ENCODE measurements at regions not wholly inside any gene's neighbourhood (a gene's known extent, or its start where the extent isn't known, plus 50 kb on each side); places are given as distances from the start of the nearest gene placed in this dataset.
A peak's percentile ranks its signal among the peaks of the same experiment; 100 is the strongest.
"Not testable (repeated sequence)": the region's sequence is repeated elsewhere in the genome, so short reads cannot be mapped to it uniquely, and the experiment has no call there.

DNA sequence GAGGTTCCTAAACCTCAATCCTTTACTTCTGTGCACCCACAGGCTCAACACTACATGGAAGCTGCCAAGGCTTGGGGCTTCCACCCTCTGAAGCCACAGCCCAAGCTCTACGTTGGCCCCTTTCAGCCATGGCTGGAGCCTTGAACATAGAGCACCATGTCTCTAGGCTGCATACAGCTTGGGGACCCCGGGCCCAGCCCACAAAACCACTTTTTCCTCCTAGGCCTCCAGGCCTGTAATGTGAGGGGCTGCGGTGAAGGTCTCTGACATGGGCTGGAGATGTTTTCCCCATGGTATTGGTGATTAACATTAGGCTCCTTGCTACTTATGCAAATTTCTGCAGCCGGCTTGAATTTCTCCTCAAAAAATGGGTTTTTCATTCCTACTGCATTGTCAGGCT lies 179.4 kb upstream of the C21orf91 start:
- POLR2A ChIA-PET; H3K36me3 ChIP-seq (ENCODE audit: control insufficient read depth in 2 of 2, insufficient read depth in 1 of 2, low read length in 2 of 2); H3K4me1 ChIP-seq (ENCODE audit: control insufficient read depth, insufficient read depth, low read length); H3K9me3 ChIP-seq (ENCODE audit: control insufficient read depth, insufficient read depth, low read depth, low read length); CTCF ChIA-PET; H3K27ac ChIP-seq (ENCODE audit: extremely low read depth, low read depth, low read length); H3K4me3 ChIP-seq (ENCODE audit: low read depth, low read length): not testable (repeated sequence)
- peak; percentile 55 for TF ChIP-seq ZNF585B (tag by site-specific recombination; IDR thresholded peaks at IDR 0.05)

DNA sequence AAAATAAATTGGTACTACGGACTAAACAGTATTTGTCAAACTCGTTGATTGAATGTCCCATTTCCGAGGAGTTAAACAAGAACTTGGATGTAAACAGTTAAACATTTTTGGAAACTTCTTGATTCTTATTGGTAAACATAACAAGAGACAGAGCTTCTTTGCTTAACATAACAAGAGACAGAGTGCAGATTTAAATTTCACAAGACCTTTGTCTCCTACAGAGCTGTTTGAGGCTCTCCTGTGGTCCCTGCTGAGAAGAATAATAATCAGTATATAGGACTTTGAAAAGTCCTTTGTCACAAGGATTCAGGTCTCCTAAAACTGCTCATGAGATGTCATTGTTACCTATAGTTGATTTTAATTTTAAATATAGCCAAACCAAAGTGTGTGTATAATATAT lies 170.6 kb upstream of the C21orf91 start:
- Histone ChIP-seq H3K27ac (ENCODE audit: extremely low read depth, low read depth, low read length) (no peak overlapping the region), H3K4me1 (ENCODE audit: control insufficient read depth, insufficient read depth, low read length) (no peaks in the 10 kb centered on the region), H3K4me3 (ENCODE audit: low read depth, low read length) (no peak overlapping the region), H3K9me3 (ENCODE audit: control insufficient read depth, insufficient read depth, low read depth, low read length) (no peaks in the 10 kb centered on the region), H3K36me3 (ENCODE audit: control insufficient read depth in 2 of 2, insufficient read depth in 1 of 2, low read length in 2 of 2) (no peaks in the 10 kb centered on the region)
- ChIA-PET CTCF (interaction anchor here (0.5 to 1.1 kb wide), 2 partner anchors 52 to 445 kb away, joined by 3 read pairs; no protein-coding TSS in a partner anchor), POLR2A (no interaction called here)
- TF ChIP-seq ZNF664 (tag by site-specific recombination; IDR thresholded peaks at IDR 0.05), result no peak
- no peak for TF ChIP-seq SP3 (tag by site-specific recombination; IDR thresholded peaks at IDR 0.05)

GRCh38 chr21:17988102-17988437 lies 168.9 kb upstream of the C21orf91 start:
- Histone ChIP-seq H3K27ac (ENCODE audit: extremely low read depth, low read depth, low read length) (no peak overlapping the region), H3K36me3 (ENCODE audit: control insufficient read depth in 2 of 2, insufficient read depth in 1 of 2, low read length in 2 of 2) (no peaks in the 10 kb centered on the region), H3K4me3 (ENCODE audit: low read depth, low read length) (no peak overlapping the region), H3K9me3 (ENCODE audit: control insufficient read depth, insufficient read depth, low read depth, low read length) (no peaks in the 10 kb centered on the region), H3K4me1 (ENCODE audit: control insufficient read depth, insufficient read depth, low read length) (no peaks in the 10 kb centered on the region)
- POLR2A ChIA-PET, result no interaction called here
- TF ChIP-seq HIC1 (tag by site-specific recombination; IDR thresholded peaks at IDR 0.05) (no peak), ZNF24 (tag by site-specific recombination; IDR thresholded peaks at IDR 0.05) (no peak), ZNF138 (tag by site-specific recombination; IDR thresholded peaks at IDR 0.05; ENCODE audit: borderline replicate concordance) (no peak), ZNF473 (tag by site-specific recombination; IDR thresholded peaks at IDR 0.05) (no peak), GLI4 (tag by site-specific recombination; IDR thresholded peaks at IDR 0.05) (no peak), ZNF571 (tag by site-specific recombination; IDR thresholded peaks at IDR 0.05) (no peak), ZNF266 (tag by site-specific recombination; IDR thresholded peaks at IDR 0.05; ENCODE audit: low read depth) (no peak), SALL2 (tag by site-specific recombination; IDR thresholded peaks at IDR 0.05; ENCODE audit: borderline replicate concordance) (no peak), ZSCAN30 (tag by site-specific recombination; IDR thresholded peaks at IDR 0.05) (no peak), ZFP41 (tag by site-specific recombination; IDR thresholded peaks at IDR 0.05; ENCODE audit: borderline replicate concordance) (no peak), YY1 (tag by site-specific recombination; IDR thresholded peaks at IDR 0.05) (no peak), ZNF132 (tag by site-specific recombination; IDR thresholded peaks at IDR 0.05; ENCODE audit: borderline replicate concordance) (no peak), ZNF501 (tag by site-specific recombination; IDR thresholded peaks at IDR 0.05) (no peak), HOXC10 (CRISPR knock-in tag; IDR thresholded peaks at IDR 0.05) (no peak), ZNF366 (tag by site-specific recombination; conservative IDR thresholded peaks at IDR 0.05) (no peak), ZNF521 (tag by site-specific recombination; IDR thresholded peaks at IDR 0.05) (no peak)
- TF ChIP-seq, protein P1, sequence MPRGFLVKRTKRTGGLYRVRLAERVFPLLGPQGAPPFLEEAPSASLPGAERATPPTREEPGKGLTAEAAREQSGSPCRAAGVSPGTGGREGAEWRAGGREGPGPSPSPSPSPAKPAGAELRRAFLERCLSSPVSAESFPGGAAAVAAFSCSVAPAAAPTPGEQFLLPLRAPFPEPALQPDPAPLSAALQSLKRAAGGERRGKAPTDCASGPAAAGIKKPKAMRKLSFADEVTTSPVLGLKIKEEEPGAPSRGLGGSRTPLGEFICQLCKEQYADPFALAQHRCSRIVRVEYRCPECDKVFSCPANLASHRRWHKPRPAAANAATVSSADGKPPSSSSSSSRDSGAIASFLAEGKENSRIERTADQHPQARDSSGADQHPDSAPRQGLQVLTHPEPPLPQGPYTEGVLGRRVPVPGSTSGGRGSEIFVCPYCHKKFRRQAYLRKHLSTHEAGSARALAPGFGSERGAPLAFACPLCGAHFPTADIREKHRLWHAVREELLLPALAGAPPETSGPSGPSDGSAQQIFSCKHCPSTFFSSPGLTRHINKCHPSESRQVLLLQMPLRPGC (tag by site-specific recombination; IDR thresholded peaks at IDR 0.05), result no peak
- TF ChIP-seq, protein P2, sequence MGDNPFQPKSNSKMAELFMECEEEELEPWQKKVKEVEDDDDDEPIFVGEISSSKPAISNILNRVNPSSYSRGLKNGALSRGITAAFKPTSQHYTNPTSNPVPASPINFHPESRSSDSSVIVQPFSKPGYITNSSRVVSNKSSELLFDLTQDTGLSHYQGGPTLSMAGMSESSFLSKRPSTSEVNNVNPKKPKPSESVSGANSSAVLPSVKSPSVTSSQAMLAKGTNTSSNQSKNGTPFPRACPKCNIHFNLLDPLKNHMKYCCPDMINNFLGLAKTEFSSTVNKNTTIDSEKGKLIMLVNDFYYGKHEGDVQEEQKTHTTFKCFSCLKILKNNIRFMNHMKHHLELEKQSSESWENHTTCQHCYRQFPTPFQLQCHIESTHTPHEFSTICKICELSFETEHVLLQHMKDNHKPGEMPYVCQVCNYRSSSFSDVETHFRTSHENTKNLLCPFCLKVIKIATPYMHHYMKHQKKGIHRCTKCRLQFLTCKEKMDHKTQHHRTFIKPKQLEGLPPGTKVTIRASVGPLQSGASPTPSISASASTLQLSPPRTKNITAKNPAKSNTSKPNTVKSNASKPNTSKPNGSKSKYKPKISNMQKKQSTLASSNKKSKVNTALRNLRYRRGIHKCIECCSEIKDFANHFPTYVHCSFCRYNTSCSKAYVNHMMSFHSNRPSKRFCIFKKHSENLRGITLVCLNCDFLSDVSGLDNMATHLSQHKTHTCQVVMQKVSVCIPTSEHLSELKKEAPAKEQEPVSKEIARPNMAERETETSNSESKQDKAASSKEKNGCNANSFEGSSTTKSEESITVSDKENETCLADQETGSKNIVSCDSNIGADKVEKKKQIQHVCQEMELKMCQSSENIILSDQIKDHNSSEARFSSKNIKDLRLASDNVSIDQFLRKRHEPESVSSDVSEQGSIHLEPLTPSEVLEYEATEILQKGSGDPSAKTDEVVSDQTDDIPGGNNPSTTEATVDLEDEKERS (tag by site-specific recombination; IDR thresholded peaks at IDR 0.05), result no peak
- TF ChIP-seq, protein P3, sequence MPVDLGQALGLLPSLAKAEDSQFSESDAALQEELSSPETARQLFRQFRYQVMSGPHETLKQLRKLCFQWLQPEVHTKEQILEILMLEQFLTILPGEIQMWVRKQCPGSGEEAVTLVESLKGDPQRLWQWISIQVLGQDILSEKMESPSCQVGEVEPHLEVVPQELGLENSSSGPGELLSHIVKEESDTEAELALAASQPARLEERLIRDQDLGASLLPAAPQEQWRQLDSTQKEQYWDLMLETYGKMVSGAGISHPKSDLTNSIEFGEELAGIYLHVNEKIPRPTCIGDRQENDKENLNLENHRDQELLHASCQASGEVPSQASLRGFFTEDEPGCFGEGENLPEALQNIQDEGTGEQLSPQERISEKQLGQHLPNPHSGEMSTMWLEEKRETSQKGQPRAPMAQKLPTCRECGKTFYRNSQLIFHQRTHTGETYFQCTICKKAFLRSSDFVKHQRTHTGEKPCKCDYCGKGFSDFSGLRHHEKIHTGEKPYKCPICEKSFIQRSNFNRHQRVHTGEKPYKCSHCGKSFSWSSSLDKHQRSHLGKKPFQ (tag by site-specific recombination; IDR thresholded peaks at IDR 0.05), result no peak
- CTCF ChIA-PET, result interaction anchor here (0.6 kb wide), 2 partner anchors 11 to 621 kb away, joined by 3 to 5 read pairs; no protein-coding TSS in a partner anchor
